ENCODE measurements at regions not wholly inside any gene's neighbourhood (a gene's known extent, or its start where the extent isn't known, plus 50 kb on each side); places are given as distances from the start of the nearest gene placed in this dataset.

GRCh38 chrX:63101879-63102620 is 249.1 kb downstream of the SPIN4 start:
- Histone ChIP-seq H3K27ac (no peak overlapping the region), H3K36me3 (no peaks in the 10 kb centered on the region), H3K9me3 (peaks cover 0 to 32% (median 0%) of the 10 kb centered on the region in 11 donors), H3K27me3 (peaks cover 0 to 5% (median 0%) of the 10 kb centered on the region in 7 donors), H3K4me3 (no peak overlapping the region), H3K4me1 (no peaks in the 10 kb centered on the region)
- DNase-seq (no peak), ATAC-seq (no peak)
- WGBS, 2 donors: 77% methylated on average over 8 of the region's 8 CpGs
- intact Hi-C loops (cut with DNase I): no loop called here
- TF ChIP-seq, protein P1, sequence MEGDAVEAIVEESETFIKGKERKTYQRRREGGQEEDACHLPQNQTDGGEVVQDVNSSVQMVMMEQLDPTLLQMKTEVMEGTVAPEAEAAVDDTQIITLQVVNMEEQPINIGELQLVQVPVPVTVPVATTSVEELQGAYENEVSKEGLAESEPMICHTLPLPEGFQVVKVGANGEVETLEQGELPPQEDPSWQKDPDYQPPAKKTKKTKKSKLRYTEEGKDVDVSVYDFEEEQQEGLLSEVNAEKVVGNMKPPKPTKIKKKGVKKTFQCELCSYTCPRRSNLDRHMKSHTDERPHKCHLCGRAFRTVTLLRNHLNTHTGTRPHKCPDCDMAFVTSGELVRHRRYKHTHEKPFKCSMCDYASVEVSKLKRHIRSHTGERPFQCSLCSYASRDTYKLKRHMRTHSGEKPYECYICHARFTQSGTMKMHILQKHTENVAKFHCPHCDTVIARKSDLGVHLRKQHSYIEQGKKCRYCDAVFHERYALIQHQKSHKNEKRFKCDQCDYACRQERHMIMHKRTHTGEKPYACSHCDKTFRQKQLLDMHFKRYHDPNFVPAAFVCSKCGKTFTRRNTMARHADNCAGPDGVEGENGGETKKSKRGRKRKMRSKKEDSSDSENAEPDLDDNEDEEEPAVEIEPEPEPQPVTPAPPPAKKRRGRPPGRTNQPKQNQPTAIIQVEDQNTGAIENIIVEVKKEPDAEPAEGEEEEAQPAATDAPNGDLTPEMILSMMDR (IDR thresholded peaks at IDR 0.05): no peak

GRCh38 chrX:63058204-63058603 is 292.9 kb downstream of the SPIN4 start:
- ATAC-seq (no peak), DNase-seq (no peak)
- no peak overlapping the region for H3K27ac ChIP-seq
- peaks cover 0 to 20% (median 0%) of the 10 kb centered on the region in 11 donors for H3K9me3 ChIP-seq
- 18 to 34% methylated on average over 2 of the region's 2 CpGs for WGBS, 2 donors
- H3K4me3 ChIP-seq: no peak overlapping the region
- H3K4me1 ChIP-seq: no peaks in the 10 kb centered on the region
- TF ChIP-seq, protein P1 (IDR thresholded peaks at IDR 0.05): no peak
- intact Hi-C loops (cut with DNase I): no loop called here
- H3K27me3 ChIP-seq: peaks cover 0 to 19% (median 0%) of the 10 kb centered on the region in 7 donors
- H3K36me3 ChIP-seq: no peaks in the 10 kb centered on the region

GRCh38 chrX:63050225-63050624 is 300.9 kb downstream of the SPIN4 start:
- ATAC-seq (no peak), DNase-seq (no peak)
- H3K4me1 ChIP-seq: no peaks in the 10 kb centered on the region
- H3K4me3 ChIP-seq: no peak overlapping the region
- H3K9me3 ChIP-seq: no peaks in the 10 kb centered on the region
- no peaks in the 10 kb centered on the region for H3K27me3 ChIP-seq
- TF ChIP-seq, protein P1 (IDR thresholded peaks at IDR 0.05): no peak
- H3K27ac ChIP-seq: no peak overlapping the region
- intact Hi-C loops (cut with DNase I): no loop called here
- WGBS, 2 donors: 26 to 28% methylated on average over 2 of the region's 2 CpGs
- no peaks in the 10 kb centered on the region for H3K36me3 ChIP-seq

DNA sequence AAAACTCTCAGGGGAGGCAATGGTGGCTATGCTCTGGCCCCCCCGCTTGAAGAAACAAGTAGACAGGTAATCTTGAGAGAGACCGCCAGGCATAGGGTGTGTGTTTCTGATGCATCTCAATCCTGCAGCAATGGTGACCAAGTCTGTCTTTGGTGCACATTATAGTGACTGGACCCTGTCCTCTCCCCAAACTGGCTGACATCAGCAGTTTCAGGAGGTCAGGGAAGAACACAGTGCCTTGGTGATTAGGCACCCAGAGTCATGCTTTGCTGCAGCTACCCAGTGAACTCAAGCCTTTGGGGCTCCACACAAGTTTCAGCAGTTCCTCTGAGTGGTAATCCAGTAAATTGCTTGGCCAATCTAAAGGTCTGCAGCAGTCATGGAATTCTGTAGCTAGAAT is 318.3 kb downstream of the SPIN4 start:
- intact Hi-C loops (cut with DNase I): no loop called here
- TF ChIP-seq, protein P1 (IDR thresholded peaks at IDR 0.05): no peak
- peaks cover 0 to 9% (median 0%) of the 10 kb centered on the region in 7 donors for H3K27me3 ChIP-seq
- peaks cover 0 to 48% (median 0%) of the 10 kb centered on the region in 11 donors for H3K9me3 ChIP-seq
- ATAC-seq (no peak), DNase-seq (no peak)
- no peaks in the 10 kb centered on the region for H3K36me3 ChIP-seq
- H3K4me3 ChIP-seq: no peak overlapping the region
- H3K4me1 ChIP-seq: no peaks in the 10 kb centered on the region
- 71 to 76% methylated on average over 2 of the region's 2 CpGs for WGBS, 2 donors
- no peak overlapping the region for H3K27ac ChIP-seq

Measured in heart right ventricle (tissue), 16 donors.